Thyroid gland (tissue), 4 donors: ENCODE measurements at regions not wholly inside any gene's neighbourhood (a gene's known extent, or its start where the extent isn't known, plus 50 kb on each side); places are given as distances from the start of the nearest gene placed in this dataset.

Experiments
- CTCF ChIP-seq, 6 experiments: fragments of 200-600 bp in 3 of 6; fragments of 450-650 bp in 3 of 6; sonication (generic) in 3 of 6; IDR thresholded peaks; one replicate each; pipeline ENCODE4 v1.5.1; 2016 to 2019; ENCODE audit warnings: antibody characterized with exemption in 6 of 6, mild to moderate bottlenecking in 2 of 6, inconsistent platforms in 1 of 6, moderate library complexity in 1 of 6
- POLR2A ChIP-seq, 2 donors: fragments of 450-650 bp; IDR thresholded peaks; one replicate each; pipeline ENCODE4 v1.6.1; 2017; ENCODE audit warnings: antibody characterized with exemption in 2 of 2, mild to moderate bottlenecking in 2 of 2, moderate library complexity in 1 of 2

DNA sequence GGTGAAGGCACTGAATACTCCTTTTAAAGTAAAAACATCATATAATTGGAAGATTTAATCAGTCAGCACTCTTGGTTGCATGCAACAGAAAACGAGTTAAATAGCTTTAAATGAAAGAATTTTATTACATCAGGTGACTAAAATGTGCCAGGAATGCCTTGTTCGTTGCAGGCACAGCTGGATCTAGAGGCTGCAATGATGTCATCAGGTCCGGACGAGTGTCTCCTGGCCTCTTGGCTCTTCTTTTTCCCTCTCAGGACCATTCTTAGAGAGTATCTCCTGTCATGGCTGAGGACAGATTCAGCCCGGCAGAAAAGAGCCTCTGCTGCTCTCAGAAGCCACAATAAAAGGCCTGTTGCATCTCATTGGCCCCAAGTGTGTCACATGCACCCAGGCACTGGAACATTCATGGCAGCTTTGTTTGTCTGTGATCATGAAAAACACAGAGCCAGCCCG, 510.7 kb upstream of the SULF2 start:
- TF ChIP-seq POLR2A (IDR thresholded peaks at IDR 0.05): no peak
- no peak for TF ChIP-seq CTCF (IDR thresholded peaks at IDR 0.05)
